Spleen (tissue), 11 donors: ENCODE measurements at regions not wholly inside any gene's neighbourhood (a gene's known extent, or its start where the extent isn't known, plus 50 kb on each side); places are given as distances from the start of the nearest gene placed in this dataset.

ENCODE experiments used
- DNase-seq: peaks from one replicate; pipeline ENCODE4 v3.0.0-alpha.2; 2020
- H3K27ac ChIP-seq, 8 donors: fragments of 200-600 bp; sonication (generic) in 7 of 8; 1 replicate in 4 of 8; 2 replicates in 4 of 8; pipeline versions ENCODE4 v1.5.0 to v1.8.0; 2016 to 2021; ENCODE audit warnings: inconsistent platforms in 4 of 8, mild to moderate bottlenecking in 4 of 8, moderate library complexity in 1 of 8
- H3K27me3 ChIP-seq, 7 donors: fragments of 200-600 bp; sonication (generic) in 6 of 7; replicated peaks in 1 of 7; 1 replicate in 4 of 7; 2 replicates in 3 of 7; pipeline versions ENCODE4 v1.5.0 to v1.8.0; 2016 to 2021; ENCODE audit warnings: inconsistent platforms in 3 of 7, mild to moderate bottlenecking in 1 of 7
- H3K36me3 ChIP-seq, 6 donors: fragments of 200-600 bp; sonication (generic) in 5 of 6; 1 replicate in 4 of 6; 2 replicates in 2 of 6; pipeline versions ENCODE4 v1.5.0 to v1.8.0; 2016 to 2021; ENCODE audit warnings: inconsistent platforms in 2 of 6
- H3K4me1 ChIP-seq, 6 donors: fragments of 200-600 bp; sonication (generic) in 5 of 6; 1 replicate in 3 of 6; 2 replicates in 3 of 6; pipeline versions ENCODE4 v1.5.0 to v1.8.0; 2016 to 2021; ENCODE audit warnings: inconsistent platforms in 3 of 6
- H3K4me3 ChIP-seq, 8 donors: fragments of 200-600 bp; sonication (generic) in 7 of 8; 1 replicate in 4 of 8; 2 replicates in 4 of 8; pipeline versions ENCODE4 v1.5.0 to v1.8.0; 2016 to 2021; ENCODE audit warnings: inconsistent platforms in 4 of 8, mild to moderate bottlenecking in 4 of 8, moderate library complexity in 2 of 8
- H3K9me3 ChIP-seq, 8 donors: fragments of 200-600 bp; sonication (generic) in 7 of 8; 1 replicate in 4 of 8; 2 replicates in 4 of 8; pipeline versions ENCODE4 v1.5.0 to v1.8.0; 2016 to 2021; ENCODE audit warnings: inconsistent platforms in 4 of 8
- CTCF ChIP-seq, 11 experiments: fragments of 200-600 bp in 7 of 11; fragments of 450-650 bp in 4 of 11; sonication (generic) in 4 of 11; IDR thresholded peaks in 8 of 11; conservative IDR thresholded peaks in 3 of 11; 1 replicate in 7 of 11; 2 replicates in 4 of 11; pipeline versions ENCODE4 v1.4.0 to v1.8.0; 2016 to 2021; ENCODE audit warnings: antibody characterized with exemption in 11 of 11, inconsistent platforms in 4 of 11, mild to moderate bottlenecking in 1 of 11
- POLR2A ChIP-seq, 3 donors: fragments of 450-650 bp; IDR thresholded peaks; one replicate each; pipeline ENCODE4 v1.5.1; 2017; ENCODE audit warnings: antibody characterized with exemption in 3 of 3, mild to moderate bottlenecking in 1 of 3
- POLR2AphosphoS5 ChIP-seq, 3 donors: sonication (generic); formaldehyde crosslinking; IDR thresholded peaks; one replicate each; pipeline ENCODE4 v1.5.1; 2017; ENCODE audit warnings: antibody characterized with exemption in 3 of 3
- WGBS, 5 donors: extraction: QIAGEN DNeasy Blood & Tissue Kit in 3 of 5; methylation state at CpG; one replicate each; pipeline versions ENCODE4 v1.1.5 to v1.1.7; 2013 to 2018; 5-methylcytosine and 5-hydroxymethylcytosine counted together
- intact Hi-C: fragments of 100-400 bp; cut with DNase I; formaldehyde crosslinking; loops from one replicate; pipeline ENCODE4 v1.15.0; 2023; ENCODE audit warnings: low total_unique reads
- donor health status: healthy with polysubstance abuse.
- donor health status: DM: no; HTN: no; CAD: no; lungs with moderate emphysema.
- donor health status: DM: no; HTN: no; CAD: no.
- donor health status: Bipolar disorder and iron deficiency.
- donor health status: healthy.
- donor health status: DM: no; HTN: no; CAD: no.
- donor health status: DM: yes; HTN: yes; CAD: no.

GRCh38 chr2:239780236-239780994, 244.7 kb downstream of the NDUFA10 start:
- Histone ChIP-seq H3K4me1 (peaks cover 0 to 18% (median 4%) of the 10 kb centered on the region in 6 donors), H3K9me3 (peaks cover 0 to 15% (median under 1%) of the 10 kb centered on the region in 8 donors), H3K27ac (no peak overlapping the region), H3K27me3 (peaks cover 0 to 40% (median 0%) of the 10 kb centered on the region in 7 donors), H3K36me3 (no peaks in the 10 kb centered on the region), H3K4me3 (no peak overlapping the region)
- WGBS, 5 donors = 92 to 96% (median 94%) methylated on average over 15 to 19 of the region's 19 CpGs
- peak; percentile 41 for DNase-seq
- intact Hi-C loops = no loop called here
- TF ChIP-seq POLR2A (IDR thresholded peaks at IDR 0.05) = no peak
- no peak for TF ChIP-seq POLR2AphosphoS5 (IDR thresholded peaks at IDR 0.05)
- no peak for TF ChIP-seq CTCF (IDR thresholded peaks at IDR 0.05 in 8 of 11, conservative IDR thresholded peaks at IDR 0.05 in 3 of 11)

DNA sequence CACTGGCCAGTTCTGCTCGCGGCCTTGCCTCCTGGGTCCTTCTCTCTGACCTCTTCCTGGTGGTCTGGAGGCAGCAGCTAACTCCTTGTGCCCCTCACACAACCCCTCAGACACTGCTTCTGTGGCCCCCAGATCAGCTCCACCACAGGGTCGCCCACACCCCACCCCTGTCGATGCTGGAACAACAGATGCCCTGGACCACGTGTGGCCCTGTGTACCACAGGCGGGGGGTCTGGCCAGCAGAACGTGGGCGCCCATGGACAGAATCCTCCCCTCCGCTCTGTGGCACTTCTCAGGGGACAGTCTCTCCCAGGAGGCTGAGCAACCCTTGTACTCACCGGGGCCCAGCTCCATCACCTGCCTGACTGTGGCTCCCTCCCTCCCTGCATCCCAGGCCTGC, 245.6 kb downstream of the NDUFA10 start:
- Histone ChIP-seq H3K9me3 (peaks cover 0 to 12% (median 0%) of the 10 kb centered on the region in 8 donors), H3K4me1 (peaks cover 0 to 21% (median 4%) of the 10 kb centered on the region in 6 donors), H3K27me3 (peaks cover 0 to 48% (median 0%) of the 10 kb centered on the region in 7 donors), H3K4me3 (no peak overlapping the region), H3K27ac (no peak overlapping the region), H3K36me3 (no peaks in the 10 kb centered on the region)
- TF ChIP-seq POLR2AphosphoS5 (IDR thresholded peaks at IDR 0.05) (no peak), CTCF (IDR thresholded peaks at IDR 0.05 in 8 of 11, conservative IDR thresholded peaks at IDR 0.05 in 3 of 11) (no peak), POLR2A (IDR thresholded peaks at IDR 0.05) (no peak)
- peak; percentile 29 for DNase-seq
- WGBS, 5 donors = 88 to 98% (median 93%) methylated on average over 8 to 10 of the region's 10 CpGs
- intact Hi-C loops = no loop called here

DNA sequence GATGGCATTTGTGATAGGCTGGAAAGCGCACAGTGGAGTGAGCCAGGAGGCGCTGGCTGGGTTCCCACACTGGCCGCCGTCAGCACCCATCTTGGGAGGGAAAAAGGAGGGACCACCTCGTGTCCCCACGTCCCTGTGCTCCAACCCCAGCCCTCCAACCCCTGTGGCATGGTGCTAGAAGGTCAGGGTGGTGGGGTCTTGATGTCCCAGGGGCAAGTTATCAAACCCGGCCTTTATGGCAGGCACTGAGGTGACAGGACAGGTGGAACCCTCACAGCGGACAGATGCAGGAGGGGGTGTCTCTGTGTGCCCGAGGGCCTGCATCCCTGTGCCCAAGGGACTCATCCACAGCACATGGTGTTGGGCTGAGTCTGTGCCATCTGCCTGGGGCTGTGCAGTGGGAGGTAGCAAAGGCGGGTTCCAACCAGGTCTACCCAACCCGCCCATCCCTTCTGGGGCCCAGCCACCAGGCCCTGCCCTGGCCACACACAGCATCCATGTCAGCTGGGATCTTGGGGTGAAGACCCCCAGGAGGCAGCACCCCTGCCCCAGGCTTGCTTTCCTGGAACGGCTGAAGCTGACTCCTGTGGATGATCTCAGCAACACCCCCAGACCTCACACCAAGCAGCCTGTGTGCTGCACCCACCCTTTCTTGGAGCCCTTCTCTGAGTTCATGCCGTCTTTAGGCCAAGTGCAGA, 246.1 kb downstream of the NDUFA10 start:
- intact Hi-C loops = no loop called here
- H3K4me1 ChIP-seq = peaks cover 0 to 21% (median 4%) of the 10 kb centered on the region in 6 donors
- H3K27me3 ChIP-seq = peaks cover 0 to 54% (median 0%) of the 10 kb centered on the region in 7 donors
- H3K36me3 ChIP-seq = no peaks in the 10 kb centered on the region
- no peak for TF ChIP-seq POLR2A (IDR thresholded peaks at IDR 0.05)
- TF ChIP-seq POLR2AphosphoS5 (IDR thresholded peaks at IDR 0.05) = no peak
- no peak for TF ChIP-seq CTCF (IDR thresholded peaks at IDR 0.05 in 8 of 11, conservative IDR thresholded peaks at IDR 0.05 in 3 of 11)
- WGBS, 5 donors = 88 to 95% (median 93%) methylated on average over 13 of the region's 13 CpGs
- DNase-seq = peak; percentile 55
- peaks cover 0 to 12% (median 0%) of the 10 kb centered on the region in 8 donors for H3K9me3 ChIP-seq
- no peak overlapping the region for H3K27ac ChIP-seq
- H3K4me3 ChIP-seq = no peak overlapping the region
